ENCODE measurements at regions not wholly inside any gene's neighbourhood (a gene's known extent, or its start where the extent isn't known, plus 50 kb on each side); places are given as distances from the start of the nearest gene placed in this dataset.

DNA sequence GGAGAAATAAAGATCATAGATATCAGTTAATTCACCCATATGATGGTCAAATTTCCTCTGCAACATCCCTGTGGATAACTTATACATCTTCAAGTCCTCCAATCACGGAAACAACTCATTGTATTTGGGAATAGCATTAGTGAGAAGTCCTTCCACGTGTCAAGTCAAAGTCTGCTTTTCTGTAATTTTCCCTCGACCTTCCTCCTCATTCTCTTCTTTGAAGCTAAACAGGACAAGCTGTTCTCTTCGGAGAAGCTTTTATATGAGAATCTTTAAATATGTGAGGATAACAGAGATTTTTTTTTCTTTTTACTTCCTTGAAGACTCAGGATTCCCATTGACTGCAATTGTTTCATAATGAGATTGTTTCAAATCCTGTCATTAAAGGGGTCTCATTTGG lies 230.4 kb downstream of the ZPLD1 start:
- TF ChIP-seq CTCF (IDR thresholded peaks at IDR 0.05) (no peak), POLR2A (IDR thresholded peaks at IDR 0.05) (no peak)
